CD1c-positive myeloid dendritic cell (primary cell): ENCODE measurements at regions not wholly inside any gene's neighbourhood (a gene's known extent, or its start where the extent isn't known, plus 50 kb on each side); places are given as distances from the start of the nearest gene placed in this dataset.
"Not testable (repeated sequence)": the region's sequence is repeated elsewhere in the genome, so short reads cannot be mapped to it uniquely, and the experiment has no call there.

ENCODE experiments used
- DNase-seq: peaks from one replicate; pipeline ENCODE4 v3.0.0-alpha.2; 2016; ENCODE audit errors: extremely low spot score

- no peak for DNase-seq
Measured at GRCh38 chr7:22066522-22066921, 120.8 kb upstream of the CDCA7L start.

GRCh38 chr7:22064816-22065215 is 119.1 kb upstream of the CDCA7L start:
- DNase-seq: no peak

- no peak for DNase-seq
Measured at GRCh38 chr7:22061775-22062174, 116.1 kb upstream of the CDCA7L start.

- DNase-seq: no peak
Measured at GRCh38 chr7:22060863-22061262, 115.2 kb upstream of the CDCA7L start.

GRCh38 chr7:22060197-22060596 is 114.5 kb upstream of the CDCA7L start:
- no peak for DNase-seq

GRCh38 chr7:22055226-22055625 is 109.5 kb upstream of the CDCA7L start:
- no peak for DNase-seq

GRCh38 chr7:22052674-22053365 is 107.1 kb upstream of the CDCA7L start:
- no peak for DNase-seq

- no peak for DNase-seq
Measured at GRCh38 chr7:22051886-22052673, 106.4 kb upstream of the CDCA7L start.

GRCh38 chr7:22049766-22050500 is 104.2 kb upstream of the CDCA7L start:
- no peak for DNase-seq

GRCh38 chr7:22043367-22043766 is 97.7 kb upstream of the CDCA7L start:
- DNase-seq: no peak

GRCh38 chr7:22040923-22041595 is 95.4 kb upstream of the CDCA7L start:
- no peak for DNase-seq

GRCh38 chr7:22039670-22040069 is 94.0 kb upstream of the CDCA7L start:
- no peak for DNase-seq

GRCh38 chr7:22032356-22032755 is 86.7 kb upstream of the CDCA7L start:
- not testable (repeated sequence) for DNase-seq

GRCh38 chr7:22028656-22029055 is 83.0 kb upstream of the CDCA7L start:
- DNase-seq: not testable (repeated sequence)

- DNase-seq: no peak
Measured at GRCh38 chr7:22027475-22027874, 81.8 kb upstream of the CDCA7L start.

- DNase-seq: no peak
Measured at GRCh38 chr7:22025983-22026382, 80.3 kb upstream of the CDCA7L start.

- no peak for DNase-seq
Measured at GRCh38 chr7:22025075-22025474, 79.4 kb upstream of the CDCA7L start.

- DNase-seq: no peak
Measured at GRCh38 chr7:22019931-22020330, 74.2 kb upstream of the CDCA7L start.

GRCh38 chr7:22016507-22016906 is 70.8 kb upstream of the CDCA7L start:
- DNase-seq: no peak

GRCh38 chr7:22013711-22014110 is 68.0 kb upstream of the CDCA7L start:
- no peak for DNase-seq

- DNase-seq: no peak
Measured at GRCh38 chr7:22008683-22009082, 63.0 kb upstream of the CDCA7L start.

- no peak for DNase-seq
Measured at GRCh38 chr7:22008087-22008486, 62.4 kb upstream of the CDCA7L start.
